Sigmoid colon (tissue), 4 donors: ENCODE measurements at regions not wholly inside any gene's neighbourhood (a gene's known extent, or its start where the extent isn't known, plus 50 kb on each side); places are given as distances from the start of the nearest gene placed in this dataset.

ENCODE experiments used
- POLR2A ChIP-seq, 2 donors: fragments of 450-650 bp; IDR thresholded peaks; one replicate each; pipeline ENCODE4 v1.6.1; 2016; ENCODE audit warnings: antibody characterized with exemption in 2 of 2, mild to moderate bottlenecking in 2 of 2, moderate library complexity in 2 of 2
- POLR2AphosphoS5 ChIP-seq, 4 donors: sonication (generic); formaldehyde crosslinking; IDR thresholded peaks; one replicate each; pipeline ENCODE4 v1.6.1; 2017; ENCODE audit warnings: antibody characterized with exemption in 4 of 4
- TF ChIP-seq, protein P1 (sequence below), 4 experiments: fragments of 450-650 bp in 3 of 4; fragments of 200-600 bp in 1 of 4; IDR thresholded peaks; one replicate each; pipeline ENCODE4 v1.5.1; 2016 to 2019; ENCODE audit warnings: antibody characterized with exemption in 4 of 4, mild to moderate bottlenecking in 3 of 4, moderate library complexity in 2 of 4

DNA sequence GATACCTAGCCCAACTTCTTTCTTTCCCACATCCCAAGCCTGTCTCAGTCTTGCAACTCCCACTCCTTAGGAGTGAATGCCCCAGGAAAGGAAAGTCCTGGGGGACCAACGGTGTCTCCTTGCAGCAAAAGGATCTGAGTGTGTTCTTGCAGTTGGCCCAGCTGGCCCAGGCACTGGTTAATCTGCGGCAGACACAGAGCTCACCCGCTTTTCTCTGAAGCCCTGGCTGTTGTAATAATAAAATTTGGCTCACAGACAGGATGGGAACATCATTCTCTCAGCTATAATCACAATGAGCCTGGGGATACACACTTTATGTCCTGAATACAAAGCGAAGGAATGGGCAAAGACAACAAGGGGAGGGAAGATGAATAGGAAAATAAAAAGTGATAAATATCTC lies 185.6 kb upstream of the ADRA1D start:
- TF ChIP-seq, protein P1, sequence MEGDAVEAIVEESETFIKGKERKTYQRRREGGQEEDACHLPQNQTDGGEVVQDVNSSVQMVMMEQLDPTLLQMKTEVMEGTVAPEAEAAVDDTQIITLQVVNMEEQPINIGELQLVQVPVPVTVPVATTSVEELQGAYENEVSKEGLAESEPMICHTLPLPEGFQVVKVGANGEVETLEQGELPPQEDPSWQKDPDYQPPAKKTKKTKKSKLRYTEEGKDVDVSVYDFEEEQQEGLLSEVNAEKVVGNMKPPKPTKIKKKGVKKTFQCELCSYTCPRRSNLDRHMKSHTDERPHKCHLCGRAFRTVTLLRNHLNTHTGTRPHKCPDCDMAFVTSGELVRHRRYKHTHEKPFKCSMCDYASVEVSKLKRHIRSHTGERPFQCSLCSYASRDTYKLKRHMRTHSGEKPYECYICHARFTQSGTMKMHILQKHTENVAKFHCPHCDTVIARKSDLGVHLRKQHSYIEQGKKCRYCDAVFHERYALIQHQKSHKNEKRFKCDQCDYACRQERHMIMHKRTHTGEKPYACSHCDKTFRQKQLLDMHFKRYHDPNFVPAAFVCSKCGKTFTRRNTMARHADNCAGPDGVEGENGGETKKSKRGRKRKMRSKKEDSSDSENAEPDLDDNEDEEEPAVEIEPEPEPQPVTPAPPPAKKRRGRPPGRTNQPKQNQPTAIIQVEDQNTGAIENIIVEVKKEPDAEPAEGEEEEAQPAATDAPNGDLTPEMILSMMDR (IDR thresholded peaks at IDR 0.05): no peak
- TF ChIP-seq POLR2AphosphoS5 (IDR thresholded peaks at IDR 0.05): no peak
- no peak for TF ChIP-seq POLR2A (IDR thresholded peaks at IDR 0.05)
